Gastroesophageal sphincter (tissue), 3 donors: ENCODE measurements at regions not wholly inside any gene's neighbourhood (a gene's known extent, or its start where the extent isn't known, plus 50 kb on each side); places are given as distances from the start of the nearest gene placed in this dataset.

Source experiments
- CTCF ChIP-seq, 4 experiments: fragments of 200-600 bp in 2 of 4; fragments of 450-650 bp in 2 of 4; sonication (generic) in 1 of 4; IDR thresholded peaks; one replicate each; pipeline ENCODE4 v1.5.1; 2017 to 2019; ENCODE audit warnings: antibody characterized with exemption in 4 of 4, mild to moderate bottlenecking in 2 of 4, moderate library complexity in 2 of 4
- EP300 ChIP-seq: sonication (generic); formaldehyde crosslinking; IDR thresholded peaks from one replicate; pipeline ENCODE4 v1.6.1; 2017; ENCODE audit warnings: antibody characterized with exemption, mild to moderate bottlenecking
- POLR2A ChIP-seq, 2 donors: fragments of 450-650 bp; IDR thresholded peaks; one replicate each; pipeline ENCODE4 v1.6.1; 2017; ENCODE audit warnings: antibody characterized with exemption in 2 of 2, mild to moderate bottlenecking in 2 of 2, moderate library complexity in 1 of 2

GRCh38 chr5:167671176-167671575, 620.3 kb upstream of the WWC1 start:
- TF ChIP-seq CTCF (IDR thresholded peaks at IDR 0.05), result no peak
- TF ChIP-seq EP300, result no peak
- TF ChIP-seq POLR2A (IDR thresholded peaks at IDR 0.05), result no peak
